ENCODE measurements at regions not wholly inside any gene's neighbourhood (a gene's known extent, or its start where the extent isn't known, plus 50 kb on each side); places are given as distances from the start of the nearest gene placed in this dataset.

- H3K4me3 ChIP-seq (ENCODE audit: low read depth in 1 of 2, low read length in 1 of 2), result no peak overlapping the region
- H3K4me1 ChIP-seq (ENCODE audit: control insufficient read depth in 1 of 2, insufficient read depth in 1 of 2, low read depth in 1 of 2, low read length in 1 of 2), result no peaks in the 10 kb centered on the region
- no peaks in the 10 kb centered on the region for H3K36me3 ChIP-seq
- no peaks in the 10 kb centered on the region for H3K27me3 ChIP-seq
- H3K9me3 ChIP-seq, result no peaks in the 10 kb centered on the region
- no peak overlapping the region for H3K27ac ChIP-seq
- TF ChIP-seq CTCF (IDR thresholded peaks at IDR 0.05), result no peak
Observed at GRCh38 chr3:159480046-159480445, 508.6 kb upstream of the IL12A start.

GRCh38 chr3:159482241-159482993 is 506.2 kb upstream of the IL12A start:
- no peaks in the 10 kb centered on the region for H3K27me3 ChIP-seq
- no peaks in the 10 kb centered on the region for H3K36me3 ChIP-seq
- no peak for TF ChIP-seq CTCF (IDR thresholded peaks at IDR 0.05)
- no peaks in the 10 kb centered on the region for H3K4me1 ChIP-seq (ENCODE audit: control insufficient read depth in 1 of 2, insufficient read depth in 1 of 2, low read depth in 1 of 2, low read length in 1 of 2)
- no peak overlapping the region for H3K4me3 ChIP-seq (ENCODE audit: low read depth in 1 of 2, low read length in 1 of 2)
- no peaks in the 10 kb centered on the region for H3K9me3 ChIP-seq
- no peak overlapping the region for H3K27ac ChIP-seq

DNA sequence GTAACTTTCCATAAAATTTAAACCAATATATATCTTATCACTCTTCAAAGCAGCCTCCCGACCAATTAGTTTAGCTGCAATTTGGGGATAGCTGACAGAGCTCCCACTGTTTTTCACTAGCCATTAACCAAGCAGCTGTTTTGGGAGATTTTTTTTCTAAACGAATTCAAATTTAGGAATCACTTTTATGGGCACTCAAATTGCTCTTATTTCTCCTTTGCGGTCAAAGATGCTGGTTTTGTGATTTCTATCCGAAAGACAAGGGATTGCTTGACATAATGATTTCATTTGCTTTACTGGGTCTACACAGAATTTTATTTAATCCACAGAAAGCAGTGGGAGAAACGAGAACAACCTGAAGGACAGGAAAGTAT is 505.7 kb upstream of the IL12A start:
- Histone ChIP-seq H3K4me3 (ENCODE audit: low read depth in 1 of 2, low read length in 1 of 2) (no peak overlapping the region), H3K27me3 (no peaks in the 10 kb centered on the region), H3K36me3 (no peaks in the 10 kb centered on the region), H3K4me1 (ENCODE audit: control insufficient read depth in 1 of 2, insufficient read depth in 1 of 2, low read depth in 1 of 2, low read length in 1 of 2) (no peaks in the 10 kb centered on the region), H3K27ac (no peak overlapping the region), H3K9me3 (no peaks in the 10 kb centered on the region)
- no peak for TF ChIP-seq CTCF (IDR thresholded peaks at IDR 0.05)

DNA sequence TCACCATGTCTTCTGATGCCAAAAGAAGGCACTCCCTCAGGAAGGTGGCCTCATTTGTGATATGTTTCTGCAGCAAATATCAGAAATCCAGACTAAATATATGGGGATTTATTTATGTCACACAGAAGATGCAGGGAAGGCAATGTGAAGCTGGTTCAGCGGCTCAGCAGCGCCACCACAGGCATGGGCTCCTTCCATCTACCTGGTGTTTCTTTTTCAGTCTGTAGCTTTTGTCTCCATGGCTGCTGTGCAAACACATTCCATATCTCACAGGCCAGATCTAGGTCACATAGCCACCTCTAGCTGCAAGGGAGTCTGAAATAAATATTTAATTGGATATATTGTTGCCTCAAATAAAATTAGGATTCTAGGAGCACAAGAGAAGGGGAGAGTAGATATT is 502.1 kb upstream of the IL12A start:
- TF ChIP-seq CTCF (IDR thresholded peaks at IDR 0.05), result no peak
- H3K27ac ChIP-seq, result no peak overlapping the region
- no peaks in the 10 kb centered on the region for H3K4me1 ChIP-seq (ENCODE audit: control insufficient read depth in 1 of 2, insufficient read depth in 1 of 2, low read depth in 1 of 2, low read length in 1 of 2)
- no peaks in the 10 kb centered on the region for H3K9me3 ChIP-seq
- H3K27me3 ChIP-seq, result no peaks in the 10 kb centered on the region
- no peak overlapping the region for H3K4me3 ChIP-seq (ENCODE audit: low read depth in 1 of 2, low read length in 1 of 2)
- no peaks in the 10 kb centered on the region for H3K36me3 ChIP-seq

- no peaks in the 10 kb centered on the region for H3K4me1 ChIP-seq (ENCODE audit: control insufficient read depth in 1 of 2, insufficient read depth in 1 of 2, low read depth in 1 of 2, low read length in 1 of 2)
- no peaks in the 10 kb centered on the region for H3K9me3 ChIP-seq
Observed at GRCh38 chr3:159487304-159487703, 501.3 kb upstream of the IL12A start.

More at GRCh38 chr3:159487304-159487703, 501.3 kb upstream of the IL12A start:
- TF ChIP-seq CTCF (IDR thresholded peaks at IDR 0.05), result no peak
- no peak overlapping the region for H3K4me3 ChIP-seq (ENCODE audit: low read depth in 1 of 2, low read length in 1 of 2)
- no peaks in the 10 kb centered on the region for H3K27me3 ChIP-seq
- H3K27ac ChIP-seq, result no peak overlapping the region
- no peaks in the 10 kb centered on the region for H3K36me3 ChIP-seq

Measured in neutrophil (primary cell).